IMR-90 (cell line): ENCODE measurements at regions not wholly inside any gene's neighbourhood (a gene's known extent, or its start where the extent isn't known, plus 50 kb on each side); places are given as distances from the start of the nearest gene placed in this dataset.

Source experiments
- ATAC-seq: fragments of 200-7000 bp; cut with Tn5 transposase; 2 replicates; pipeline ENCODE4 v1.9.1; 2020; ENCODE audit warnings: low read depth, mild to moderate bottlenecking, moderate library complexity
- BruUV-seq: library from RNA; stranded (reverse); fragments of 400-500 nt; replicated peaks from 2 replicates; lab custom pipeline; 2021; lab: Mats Ljungman, UMichigan
- CTCF ChIA-PET: fragments of 300-600 bp; formaldehyde crosslinking; extraction: SDS; loops from one replicate; lab custom pipeline; 2021; ENCODE audit warnings: antibody characterized with exemption; lab: Yijun Ruan, JAX
- POLR2A ChIA-PET: fragments of 300-600 bp; sonication (Branson Sonifier 250); formaldehyde crosslinking; loops from one replicate; lab custom pipeline; 2022; ENCODE audit warnings: antibody characterized with exemption; ENCODE audit not compliant: unreplicated experiment; lab: Charles Lee
- DNase-seq: peaks from one replicate; pipeline ENCODE4 v3.0.0; 2013
- H2AFZ ChIP-seq: replicated peaks from 2 replicates; pipeline ENCODE3; 2013; ENCODE audit warnings: low read length, mild to moderate bottlenecking; ENCODE audit not compliant: poor library complexity
- H2AK5ac ChIP-seq: 2 replicates; pipeline ENCODE4 v1.6.1; 2013; ENCODE audit warnings: low read depth, low read length, inconsistent platforms
- H2AK9ac ChIP-seq: replicated peaks from 2 replicates; pipeline ENCODE3; 2013; ENCODE audit warnings: mild to moderate bottlenecking, low read depth, low read length, moderate library complexity; ENCODE audit not compliant: poor library complexity
- H2BK120ac ChIP-seq: 2 replicates; pipeline ENCODE4 v1.6.1; 2013; ENCODE audit warnings: low read depth, low read length, inconsistent platforms
- H2BK15ac ChIP-seq: 3 replicates; pipeline ENCODE4 v1.6.1; 2013; ENCODE audit warnings: low read depth, low read length, inconsistent platforms
- H2BK20ac ChIP-seq: 2 replicates; pipeline ENCODE4 v1.6.1; 2013; ENCODE audit warnings: low read depth, mild to moderate bottlenecking, inconsistent platforms, low read length, moderate library complexity
- H2BK5ac ChIP-seq: 2 replicates; pipeline ENCODE4 v1.6.1; 2013; ENCODE audit warnings: mild to moderate bottlenecking, low read depth, low read length, inconsistent platforms; ENCODE audit not compliant: poor library complexity, severe bottlenecking
- H3K14ac ChIP-seq: replicated peaks from 2 replicates; pipeline ENCODE4 v1.6.1; 2013; ENCODE audit warnings: low read depth, low read length, inconsistent platforms
- H3K18ac ChIP-seq: 2 replicates; pipeline ENCODE4 v1.6.1; 2013; ENCODE audit warnings: low read depth, low read length, control low read depth
- H3K23ac ChIP-seq: 2 replicates; pipeline ENCODE4 v1.6.1; 2013; ENCODE audit warnings: low read depth, low read length, inconsistent platforms
- H3K27ac ChIP-seq: 2 replicates; pipeline ENCODE4 v1.5.1; 2013; ENCODE audit warnings: mild to moderate bottlenecking, control low read depth, low read length; ENCODE audit not compliant: insufficient read depth
- H3K27me3 ChIP-seq: 2 replicates; pipeline ENCODE4 v1.6.1; 2013; ENCODE audit warnings: low read length; ENCODE audit not compliant: control insufficient read depth, insufficient read depth
- H3K36me3 ChIP-seq: 2 replicates; pipeline ENCODE4 v1.6.1; 2013; ENCODE audit warnings: low read length, mixed read lengths; ENCODE audit not compliant: control insufficient read depth, insufficient read depth
- H3K4ac ChIP-seq: 2 replicates; pipeline ENCODE4 v1.6.1; 2013; ENCODE audit warnings: low read depth, low read length, inconsistent platforms
- H3K4me1 ChIP-seq: 2 replicates; pipeline ENCODE4 v1.6.1; 2013; ENCODE audit warnings: low read length, mixed read lengths; ENCODE audit not compliant: control insufficient read depth, insufficient read depth
- H3K4me2 ChIP-seq: 2 replicates; pipeline ENCODE4 v1.6.1; 2013; ENCODE audit warnings: low read depth, mild to moderate bottlenecking, control low read depth, low read length, moderate library complexity
- H3K4me3 ChIP-seq: 2 replicates; pipeline ENCODE4 v1.5.1; 2013; ENCODE audit warnings: low read depth, mild to moderate bottlenecking, control low read depth, low read length, moderate library complexity; ENCODE audit not compliant: insufficient read depth
- H3K56ac ChIP-seq: 2 replicates; pipeline ENCODE4 v1.6.1; 2013; ENCODE audit warnings: low read length, inconsistent platforms; ENCODE audit not compliant: insufficient read depth; ENCODE audit errors: extremely low read depth
- H3K79me1 ChIP-seq, 2 experiments: 2 replicates each; pipeline ENCODE4 v1.6.1; 2013; ENCODE audit warnings: low read length in 2 of 2, inconsistent platforms in 1 of 2, low read depth in 1 of 2
- H3K9ac ChIP-seq: 2 replicates; pipeline ENCODE4 v1.6.1; 2013; ENCODE audit warnings: low read depth, low read length, control low read depth
- H3K9me1 ChIP-seq: 2 replicates; pipeline ENCODE4 v1.6.1; 2013; ENCODE audit warnings: low read length, inconsistent platforms; ENCODE audit not compliant: insufficient read depth
- H3K9me3 ChIP-seq: 2 replicates; pipeline ENCODE4 v1.6.1; 2013; ENCODE audit warnings: low read length; ENCODE audit not compliant: control insufficient read depth, insufficient read depth
- H4K20me1 ChIP-seq: 2 replicates; pipeline ENCODE4 v1.6.1; 2013; ENCODE audit warnings: low read length, inconsistent platforms; ENCODE audit not compliant: insufficient read depth
- H4K5ac ChIP-seq: 2 replicates; pipeline ENCODE4 v1.6.1; 2013; ENCODE audit warnings: mild to moderate bottlenecking, low read depth, low read length, control low read depth
- H4K8ac ChIP-seq, 2 experiments: 2 replicates each; pipeline ENCODE4 v1.6.1; 2013; ENCODE audit warnings: low read depth in 2 of 2, low read length in 2 of 2, control low read depth in 1 of 2, inconsistent platforms in 1 of 2
- H4K91ac ChIP-seq: 2 replicates; pipeline ENCODE4 v1.6.1; 2013; ENCODE audit warnings: low read depth, low read length, inconsistent platforms; ENCODE audit not compliant: insufficient read depth
- CTCF ChIP-seq: conservative IDR thresholded peaks from 2 replicates; pipeline ENCODE4 v1.5.1; 2012; ENCODE audit warnings: mild to moderate bottlenecking, low read depth, low read length, improper control_type of control experiment
- MXI1 ChIP-seq: IDR thresholded peaks from 2 replicates; pipeline ENCODE4 v1.6.1; 2012; ENCODE audit warnings: low read depth, mild to moderate bottlenecking, low read length, moderate library complexity, borderline replicate concordance
- RAD21 ChIP-seq: IDR thresholded peaks from 2 replicates; pipeline ENCODE4 v1.6.1; 2012; ENCODE audit warnings: low read length, improper control_type of control experiment
- SMC3 ChIP-seq: fragments of 150-350 bp; IDR thresholded peaks from 2 replicates; pipeline ENCODE4 v1.6.1; 2016; ENCODE audit warnings: low read depth, mild to moderate bottlenecking, antibody characterized with exemption, low read length, moderate library complexity
- WGBS, 2 experiments: methylation state at CpG; one replicate each; pipeline versions ENCODE4 v1.1.5 to v1.1.7; 2013; ENCODE audit warnings: missing lambda C conversion rate in 2 of 2; ENCODE audit not compliant: insufficient read length in 1 of 2; ENCODE audit errors: extremely low coverage in 2 of 2; 5-methylcytosine and 5-hydroxymethylcytosine counted together
- dilution Hi-C: fragments of 300-500 bp; cut with HindIII; formaldehyde crosslinking; loops from one replicate; pipeline ENCODE4 v1.14.3; 2018; ENCODE audit warnings: low sequenced_read_pairs; ENCODE audit not compliant: unreplicated experiment
- in situ Hi-C: fragments of 300-500 bp; cut with MboI; formaldehyde crosslinking; loops from 3 replicates; pipeline ENCODE4 v1.14.3; 2019; ENCODE audit warnings: low sequenced_read_pairs, inconsistent platforms, mixed read lengths
- intact Hi-C: fragments of 100-400 bp; cut with micrococcal nuclease; formaldehyde crosslinking; loops from 2 replicates; pipeline ENCODE4 v1.10.0; 2022

- H3K4me2 ChIP-seq = no peak overlapping the region
- no peak overlapping the region for H3K27ac ChIP-seq
- WGBS, 2 experiments = no CpG with 5 or more reads among the region's 2 CpGs
- no peak overlapping the region for H4K5ac ChIP-seq
- POLR2A ChIA-PET = no interaction called here
- no peaks in the 10 kb centered on the region for H3K4me1 ChIP-seq
- dilution Hi-C loops (no loop called here), in situ Hi-C loops (no loop called here), intact Hi-C loops (loop anchor here (1.0 to 10.0 kb wide), 2 partner anchors 427 to 760 kb away; no protein-coding TSS in a partner anchor)
- no peaks in the 10 kb centered on the region for H3K36me3 ChIP-seq
- H2BK20ac ChIP-seq = no peak overlapping the region
- H2AFZ ChIP-seq = no peak overlapping the region
- H4K91ac ChIP-seq = no peak overlapping the region
- H3K9ac ChIP-seq = no peak overlapping the region
- H2AK5ac ChIP-seq = no peak overlapping the region
- no peak overlapping the region for H3K4me3 ChIP-seq
- H2BK120ac ChIP-seq = no peak overlapping the region
- H3K23ac ChIP-seq = no peak overlapping the region
- H3K27me3 ChIP-seq = no peaks in the 10 kb centered on the region
- peak; percentile 35; the same call in 1 of the 2 replicates for ATAC-seq
- H2BK15ac ChIP-seq = no peak overlapping the region
- H4K8ac ChIP-seq = no peak overlapping the region
- no peaks in the 10 kb centered on the region for H3K79me1 ChIP-seq
- no peaks in the 10 kb centered on the region for H4K20me1 ChIP-seq
- BruUV-seq = no TSS peak
- no peak overlapping the region for H3K4ac ChIP-seq
- H2BK5ac ChIP-seq = no peak overlapping the region
- no peaks in the 10 kb centered on the region for H3K9me3 ChIP-seq
- CTCF ChIA-PET = interaction anchor here (1.2 to 1.4 kb wide), 3 partner anchors 336 to 765 kb away, joined by 3 read pairs; partner anchors contain the start of gene HTR1B
- H3K56ac ChIP-seq = no peak overlapping the region
- no peak for TF ChIP-seq MXI1
- peak; percentile 22; the same call in 1 of the 2 replicates for TF ChIP-seq SMC3
- TF ChIP-seq CTCF = peak; percentile 39
- peak; percentile 48 for TF ChIP-seq RAD21
- no peaks in the 10 kb centered on the region for H3K9me1 ChIP-seq
- no peak overlapping the region for H3K18ac ChIP-seq
- DNase-seq = peak; percentile 18
- H3K14ac ChIP-seq = no peak overlapping the region
- H2AK9ac ChIP-seq = no peak overlapping the region
These were observed 625.1 kb upstream of the IMPG1 start for GRCh38 chr6:76697585-76697984.
